BJ (cell line): ENCODE measurements at regions not wholly inside any gene's neighbourhood (a gene's known extent, or its start where the extent isn't known, plus 50 kb on each side); places are given as distances from the start of the nearest gene placed in this dataset.
A peak's percentile ranks its signal among the peaks of the same experiment; 100 is the strongest.
"Not testable (repeated sequence)": the region's sequence is repeated elsewhere in the genome, so short reads cannot be mapped to it uniquely, and the experiment has no call there.

Experiments used
- CTCF ChIA-PET: fragments of 350-600 bp; formaldehyde crosslinking; extraction: SDS; loops from one replicate; lab custom pipeline; 2021; ENCODE audit warnings: antibody characterized with exemption, inconsistent platforms; lab: Yijun Ruan, JAX
- POLR2A ChIA-PET: fragments of 300-600 bp; sonication (Branson Sonifier 250); formaldehyde crosslinking; extraction: SDS; loops from one replicate; lab custom pipeline; 2021; ENCODE audit warnings: antibody characterized with exemption; lab: Charles Lee
- DNase-seq: peaks from one replicate; pipeline ENCODE4 v3.0.0-alpha.2; 2011; ENCODE audit warnings: low read depth
- H3K27me3 ChIP-seq: 2 replicates; pipeline ENCODE4 v1.6.0; 2011; ENCODE audit warnings: low read length; ENCODE audit not compliant: control insufficient read depth, insufficient read depth
- H3K36me3 ChIP-seq: 2 replicates; pipeline ENCODE4 v1.5.1; 2011; ENCODE audit warnings: low read length; ENCODE audit not compliant: control insufficient read depth, insufficient read depth
- H3K4me3 ChIP-seq: 2 replicates; pipeline ENCODE4 v1.5.1; 2011; ENCODE audit warnings: low read depth, mild to moderate bottlenecking, control low read depth, low read length
- TF ChIP-seq, protein P1 (sequence below): IDR thresholded peaks from 2 replicates; pipeline ENCODE4 v1.5.1; 2011; ENCODE audit warnings: low read depth, mild to moderate bottlenecking, control low read depth, inconsistent platforms, low read length, moderate library complexity; ENCODE audit not compliant: insufficient read depth

DNA sequence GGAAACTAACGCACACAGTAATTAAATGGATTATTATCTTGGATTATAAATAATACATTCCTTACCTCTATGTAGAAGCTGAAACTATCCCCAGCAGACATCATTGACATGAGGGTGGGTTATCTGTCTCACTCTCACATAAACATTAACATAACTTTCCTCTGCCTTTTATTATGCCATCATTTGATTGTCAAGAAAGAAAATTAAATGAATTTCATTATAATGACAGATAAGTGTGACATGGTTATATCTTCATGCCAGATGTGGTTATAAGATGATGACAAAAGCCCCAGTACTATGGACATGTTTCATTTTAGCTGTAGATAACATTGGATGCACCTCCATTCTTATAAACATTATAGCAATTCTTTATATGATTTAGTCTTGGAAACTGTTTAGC lies 476.5 kb downstream of the KCNT2 start:
- no peaks in the 10 kb centered on the region for H3K27me3 ChIP-seq
- POLR2A ChIA-PET: no interaction called here
- H3K4me3 ChIP-seq: no peak overlapping the region
- CTCF ChIA-PET: no interaction called here
- no peaks in the 10 kb centered on the region for H3K36me3 ChIP-seq
- TF ChIP-seq, protein P1, sequence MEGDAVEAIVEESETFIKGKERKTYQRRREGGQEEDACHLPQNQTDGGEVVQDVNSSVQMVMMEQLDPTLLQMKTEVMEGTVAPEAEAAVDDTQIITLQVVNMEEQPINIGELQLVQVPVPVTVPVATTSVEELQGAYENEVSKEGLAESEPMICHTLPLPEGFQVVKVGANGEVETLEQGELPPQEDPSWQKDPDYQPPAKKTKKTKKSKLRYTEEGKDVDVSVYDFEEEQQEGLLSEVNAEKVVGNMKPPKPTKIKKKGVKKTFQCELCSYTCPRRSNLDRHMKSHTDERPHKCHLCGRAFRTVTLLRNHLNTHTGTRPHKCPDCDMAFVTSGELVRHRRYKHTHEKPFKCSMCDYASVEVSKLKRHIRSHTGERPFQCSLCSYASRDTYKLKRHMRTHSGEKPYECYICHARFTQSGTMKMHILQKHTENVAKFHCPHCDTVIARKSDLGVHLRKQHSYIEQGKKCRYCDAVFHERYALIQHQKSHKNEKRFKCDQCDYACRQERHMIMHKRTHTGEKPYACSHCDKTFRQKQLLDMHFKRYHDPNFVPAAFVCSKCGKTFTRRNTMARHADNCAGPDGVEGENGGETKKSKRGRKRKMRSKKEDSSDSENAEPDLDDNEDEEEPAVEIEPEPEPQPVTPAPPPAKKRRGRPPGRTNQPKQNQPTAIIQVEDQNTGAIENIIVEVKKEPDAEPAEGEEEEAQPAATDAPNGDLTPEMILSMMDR: no peak
- no peak for DNase-seq

DNA sequence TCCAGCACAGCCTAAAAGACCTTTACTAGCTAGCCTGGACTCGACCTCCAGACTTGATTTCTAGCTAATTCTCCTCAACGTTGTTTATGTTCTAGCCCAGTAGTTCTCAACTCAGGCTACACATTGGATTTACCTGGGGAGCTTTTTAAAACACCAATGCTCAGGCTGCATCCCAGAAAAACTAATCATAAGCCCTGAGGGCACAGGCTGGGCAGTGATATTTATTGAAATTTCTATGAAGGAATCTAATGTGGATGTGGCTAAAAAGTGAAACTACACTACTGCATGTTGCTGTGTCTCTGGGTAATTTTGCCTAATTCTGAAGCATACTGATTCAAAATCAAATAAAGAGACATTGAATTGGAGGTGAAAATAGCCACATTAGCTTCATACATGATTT lies 479.4 kb downstream of the KCNT2 start:
- no peak overlapping the region for H3K4me3 ChIP-seq
- ChIA-PET POLR2A (no interaction called here), CTCF (no interaction called here)
- H3K36me3 ChIP-seq: no peaks in the 10 kb centered on the region
- TF ChIP-seq, protein P1: no peak
- no peak for DNase-seq
- H3K27me3 ChIP-seq: no peaks in the 10 kb centered on the region

DNA sequence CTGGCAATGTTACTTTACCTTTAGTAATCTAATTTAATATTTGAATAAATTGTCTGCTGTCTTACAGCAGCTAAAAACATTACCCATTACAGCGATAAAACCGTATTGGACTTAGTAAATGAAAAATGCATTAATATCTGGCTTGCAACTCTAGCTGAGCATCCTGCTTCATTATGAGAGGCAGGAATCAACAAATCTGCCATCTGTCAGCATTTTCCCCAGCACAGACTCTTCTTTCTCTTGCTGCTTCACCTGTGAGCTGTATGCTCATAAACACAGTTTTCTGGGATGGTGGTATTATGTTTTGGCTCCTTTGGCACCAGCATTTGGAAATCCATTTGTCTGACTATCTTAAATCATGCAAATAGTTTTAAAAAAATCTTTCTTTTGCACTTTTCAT lies 487.1 kb downstream of the KCNT2 start:
- TF ChIP-seq, protein P1: no peak
- Histone ChIP-seq H3K27me3 (no peaks in the 10 kb centered on the region), H3K36me3 (no peaks in the 10 kb centered on the region), H3K4me3 (no peak overlapping the region)
- CTCF ChIA-PET: no interaction called here
- DNase-seq: no peak
- POLR2A ChIA-PET: no interaction called here

DNA sequence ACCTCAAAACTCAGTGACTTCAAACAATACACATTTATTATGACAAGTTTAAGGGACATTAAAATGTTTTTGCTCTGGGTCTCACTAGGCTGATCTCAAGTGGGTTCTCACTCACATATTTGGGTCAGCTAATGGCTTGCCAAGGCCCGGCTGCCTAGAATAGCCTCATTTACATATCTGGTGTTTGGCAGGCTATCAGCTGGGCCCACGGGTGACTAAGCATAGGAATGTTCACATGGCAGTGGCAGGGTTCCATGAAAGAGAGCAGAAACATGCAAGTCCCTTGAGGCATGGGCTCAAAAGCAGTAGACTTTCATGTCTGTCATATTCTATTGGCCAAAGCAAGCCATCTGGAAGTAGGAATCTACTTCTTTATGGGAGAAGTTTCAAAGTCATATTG lies 492.6 kb downstream of the KCNT2 start:
- CTCF ChIA-PET: no interaction called here
- DNase-seq: peak; percentile 37

DNA sequence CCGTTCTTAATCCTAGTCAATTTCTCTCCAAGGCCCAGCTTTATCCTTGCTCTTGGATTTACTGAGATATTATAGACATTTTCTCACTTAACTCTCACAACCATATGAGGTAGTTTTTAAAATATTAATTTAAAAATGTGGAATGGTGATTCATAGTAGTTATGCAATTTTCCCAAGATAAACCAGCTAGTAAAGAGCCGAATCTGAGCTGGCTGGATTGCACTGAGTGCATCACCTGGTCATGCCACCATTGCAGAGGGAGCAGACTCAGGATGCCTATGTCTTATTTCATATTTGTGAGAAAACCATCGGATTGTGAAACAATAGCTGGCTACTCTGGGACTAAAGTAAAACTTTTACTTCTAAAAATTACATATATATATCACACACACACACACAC lies 494.0 kb downstream of the KCNT2 start:
- DNase-seq: no peak
- CTCF ChIA-PET: no interaction called here

More for the DNA sequence above, 492.6 kb downstream of the KCNT2 start:
- POLR2A ChIA-PET: no interaction called here
- Histone ChIP-seq H3K27me3 (no peaks in the 10 kb centered on the region), H3K4me3 (no peak overlapping the region), H3K36me3 (no peaks in the 10 kb centered on the region)
- TF ChIP-seq, protein P1: no peak

DNA sequence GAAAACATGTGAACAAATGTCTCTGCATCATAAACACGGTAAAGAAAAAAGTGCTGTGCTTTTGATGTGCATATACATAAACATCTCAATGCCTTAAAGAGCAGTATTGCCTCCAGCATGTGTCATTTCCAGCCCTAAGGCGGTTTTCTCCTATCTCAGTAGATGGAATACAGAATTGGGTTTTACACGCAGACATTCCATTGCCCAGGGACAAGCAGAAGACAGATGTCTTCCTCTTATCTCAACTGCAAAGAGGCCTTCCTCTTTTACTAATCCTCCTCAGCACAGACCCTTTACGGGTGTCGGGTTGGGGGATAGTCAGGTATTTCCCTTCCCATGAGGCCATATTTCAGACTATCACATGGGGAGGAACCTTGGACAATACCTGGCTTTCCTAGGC lies 499.2 kb downstream of the KCNT2 start:
- H3K27me3 ChIP-seq, H3K36me3 ChIP-seq, POLR2A ChIA-PET: not testable (repeated sequence)

More for the DNA sequence above, 494.0 kb downstream of the KCNT2 start:
- no peaks in the 10 kb centered on the region for H3K27me3 ChIP-seq
- TF ChIP-seq, protein P1: no peak
- H3K4me3 ChIP-seq: no peak overlapping the region
- POLR2A ChIA-PET: no interaction called here
- H3K36me3 ChIP-seq: no peaks in the 10 kb centered on the region

More for the DNA sequence above, 499.2 kb downstream of the KCNT2 start:
- H3K4me3 ChIP-seq, CTCF ChIA-PET, DNase-seq: not testable (repeated sequence)
